ENCODE measurements at regions not wholly inside any gene's neighbourhood (a gene's known extent, or its start where the extent isn't known, plus 50 kb on each side); places are given as distances from the start of the nearest gene placed in this dataset.
"Not testable (repeated sequence)": the region's sequence is repeated elsewhere in the genome, so short reads cannot be mapped to it uniquely, and the experiment has no call there.

GRCh38 chr4:3926969-3927755 lies 161.0 kb downstream of the ADRA2C start:
- DNase-seq (ENCODE audit: low read depth in 3 of 3), result not testable (repeated sequence)

- not testable (repeated sequence) for DNase-seq (ENCODE audit: low read depth in 3 of 3)
Observed at GRCh38 chr4:3929431-3929830, 163.2 kb downstream of the ADRA2C start.

- DNase-seq (ENCODE audit: low read depth in 3 of 3), result not testable (repeated sequence)
Observed at GRCh38 chr4:3932734-3933133, 166.5 kb downstream of the ADRA2C start.

- not testable (repeated sequence) for DNase-seq (ENCODE audit: low read depth in 3 of 3)
Observed at GRCh38 chr4:3935406-3935805, 169.2 kb downstream of the ADRA2C start.

GRCh38 chr4:3936184-3936583 lies 170.0 kb downstream of the ADRA2C start:
- no peak for DNase-seq (ENCODE audit: low read depth in 3 of 3)

GRCh38 chr4:3937849-3938562 lies 171.8 kb downstream of the ADRA2C start:
- DNase-seq (ENCODE audit: low read depth in 3 of 3), result not testable (repeated sequence)

- DNase-seq (ENCODE audit: low read depth in 3 of 3), result not testable (repeated sequence)
Observed at GRCh38 chr4:3938676-3939075, 172.5 kb downstream of the ADRA2C start.

GRCh38 chr4:3939954-3940591 lies 173.9 kb downstream of the ADRA2C start:
- DNase-seq (ENCODE audit: low read depth in 3 of 3), result not testable (repeated sequence)

- DNase-seq (ENCODE audit: low read depth in 3 of 3), result not testable (repeated sequence)
Observed at GRCh38 chr4:3941735-3942522, 175.7 kb downstream of the ADRA2C start.

GRCh38 chr4:3942569-3942971 lies 176.4 kb downstream of the ADRA2C start:
- peak in 2 of 3 experiments; percentile 0 to 4 for DNase-seq (ENCODE audit: low read depth in 3 of 3)

GRCh38 chr4:3943051-3943450 lies 176.9 kb downstream of the ADRA2C start:
- DNase-seq (ENCODE audit: low read depth in 3 of 3), result not testable (repeated sequence)

GRCh38 chr4:3945511-3946290 lies 179.5 kb downstream of the ADRA2C start:
- no peak for DNase-seq (ENCODE audit: low read depth in 3 of 3)

GRCh38 chr4:3946553-3946952 lies 180.4 kb downstream of the ADRA2C start:
- not testable (repeated sequence) for DNase-seq (ENCODE audit: low read depth in 3 of 3)

GRCh38 chr4:3947761-3948160 lies 181.6 kb downstream of the ADRA2C start:
- not testable (repeated sequence) for DNase-seq (ENCODE audit: low read depth in 3 of 3)

- not testable (repeated sequence) for DNase-seq (ENCODE audit: low read depth in 3 of 3)
Observed at GRCh38 chr4:3948210-3948609, 182.0 kb downstream of the ADRA2C start.

- not testable (repeated sequence) for DNase-seq (ENCODE audit: low read depth in 3 of 3)
Observed at GRCh38 chr4:3949916-3950315, 183.7 kb downstream of the ADRA2C start.

- DNase-seq (ENCODE audit: low read depth in 3 of 3), result not testable (repeated sequence)
Observed at GRCh38 chr4:3952443-3953139, 186.4 kb downstream of the ADRA2C start.

- not testable (repeated sequence) for DNase-seq (ENCODE audit: low read depth in 3 of 3)
Observed at GRCh38 chr4:3953140-3953489, 186.9 kb downstream of the ADRA2C start.

GRCh38 chr4:3954540-3955320 lies 188.5 kb downstream of the ADRA2C start:
- peak; percentile 39 to 46 (median 45) for DNase-seq (ENCODE audit: low read depth in 3 of 3)
